H1 (cell line): ENCODE measurements at regions not wholly inside any gene's neighbourhood (a gene's known extent, or its start where the extent isn't known, plus 50 kb on each side); places are given as distances from the start of the nearest gene placed in this dataset.

Source experiments
- CTCF ChIA-PET: fragments of 300-600 bp; sonication (Branson Sonifier 250); formaldehyde crosslinking; loops from one replicate; lab custom pipeline; 2021; ENCODE audit not compliant: partially characterized antibody; lab: Charles Lee
- POLR2A ChIA-PET: fragments of 300-600 bp; sonication (Branson Sonifier 250); formaldehyde crosslinking; loops from one replicate; lab custom pipeline; 2021; ENCODE audit warnings: inconsistent platforms; ENCODE audit not compliant: partially characterized antibody; lab: Charles Lee
- DNase-seq, 2 experiments: peaks; one replicate each; pipeline versions ENCODE4 v3.0.0 to v3.0.0-alpha.2; 2010 to 2022; ENCODE audit warnings: low spot score in 2 of 2, low read depth in 1 of 2, mixed read lengths in 1 of 2
- FAIRE-seq: peaks from 2 replicates; lab custom pipeline; 2011; peaks lifted over from hg19 to GRCh38; lab: Jason Lieb, UNC
- H2AFZ ChIP-seq: 2 replicates; pipeline ENCODE4 v1.8.1; 2012; ENCODE audit warnings: low read length, inconsistent platforms
- H2AK5ac ChIP-seq: 2 replicates; pipeline ENCODE4 v1.6.1; 2013; ENCODE audit warnings: low read depth, low read length
- H2BK120ac ChIP-seq: replicated peaks from 2 replicates; pipeline ENCODE3; 2013; ENCODE audit warnings: low read depth, low read length, inconsistent platforms
- H2BK12ac ChIP-seq: 2 replicates; pipeline ENCODE4 v1.6.1; 2013; ENCODE audit warnings: low read depth, low read length
- H2BK15ac ChIP-seq: 2 replicates; pipeline ENCODE4 v1.6.1; 2013; ENCODE audit warnings: low read length
- H2BK20ac ChIP-seq: 2 replicates; pipeline ENCODE4 v1.6.1; 2013; ENCODE audit warnings: low read length
- H2BK5ac ChIP-seq: 2 replicates; pipeline ENCODE4 v1.6.1; 2013; ENCODE audit warnings: low read depth, low read length
- H3K14ac ChIP-seq: 2 replicates; pipeline ENCODE4 v1.6.1; 2013; ENCODE audit warnings: inconsistent platforms; ENCODE audit not compliant: insufficient read length
- H3K18ac ChIP-seq: 2 replicates; pipeline ENCODE4 v1.6.1; 2013; ENCODE audit warnings: low read length; ENCODE audit errors: extremely low read depth
- H3K23ac ChIP-seq: 2 replicates; pipeline ENCODE4 v1.6.1; 2013; ENCODE audit warnings: inconsistent platforms; ENCODE audit not compliant: insufficient read length
- H3K23me2 ChIP-seq: 2 replicates; pipeline ENCODE4 v1.6.1; 2013; ENCODE audit warnings: low read depth, low read length
- H3K27ac ChIP-seq: 2 replicates; pipeline ENCODE4 v1.6.1; 2011; ENCODE audit warnings: low read depth, low read length, inconsistent platforms
- H3K27me3 ChIP-seq, 4 experiments: replicated peaks in 1 of 4; 1 replicate in 1 of 4; 2 replicates in 3 of 4; pipeline versions ENCODE4 v1.6.1 to v1.8.1; 2011 to 2013; ENCODE audit warnings: low read length in 3 of 4, mild to moderate bottlenecking in 3 of 4, inconsistent platforms in 2 of 4, mixed read lengths in 2 of 4, moderate library complexity in 1 of 4; ENCODE audit not compliant: control insufficient read depth in 3 of 4, insufficient read depth in 3 of 4; ENCODE audit errors: extremely low read depth in 1 of 4
- H3K36me3 ChIP-seq, 4 experiments: 2 replicates each; pipeline versions ENCODE4 v1.6.1 to v1.8.1; 2011 to 2013; ENCODE audit warnings: mild to moderate bottlenecking in 4 of 4, low read length in 3 of 4, moderate library complexity in 2 of 4, control low read depth in 1 of 4, inconsistent platforms in 1 of 4; ENCODE audit not compliant: insufficient read depth in 4 of 4, control insufficient read depth in 2 of 4
- H3K4ac ChIP-seq: replicated peaks from 2 replicates; pipeline ENCODE3; 2013; ENCODE audit warnings: low read length, low read depth, mixed read lengths, inconsistent platforms; ENCODE audit not compliant: insufficient read length
- H3K4me1 ChIP-seq, 4 experiments: replicated peaks in 1 of 4; 1 replicate in 1 of 4; 2 replicates in 3 of 4; pipeline versions ENCODE4 v1.6.1 to v1.8.1; 2011 to 2013; ENCODE audit warnings: low read length in 3 of 4, inconsistent platforms in 2 of 4, mixed read lengths in 1 of 4; ENCODE audit not compliant: insufficient read depth in 4 of 4, control insufficient read depth in 3 of 4
- H3K4me2 ChIP-seq, 2 experiments: 2 replicates each; pipeline versions ENCODE4 v1.6.1 to v1.8.1; 2011 to 2013; ENCODE audit warnings: low read depth in 2 of 2, low read length in 2 of 2, control low read depth in 1 of 2, inconsistent platforms in 1 of 2, mild to moderate bottlenecking in 1 of 2; ENCODE audit not compliant: insufficient read depth in 1 of 2
- H3K4me3 ChIP-seq, 4 experiments: fragments of 200-600, 300-600 bp in 1 of 4; sonication (generic), shearing (Covaris generic), sonication (Bioruptor Twin) in 1 of 4; 2 replicates each; pipeline versions ENCODE4 v1.5.1 to v1.8.1; 2011 to 2016; ENCODE audit warnings: low read length in 4 of 4, low read depth in 3 of 4, control low read depth in 2 of 4, inconsistent platforms in 2 of 4, mild to moderate bottlenecking in 2 of 4, mixed read lengths in 1 of 4, moderate library complexity in 1 of 4; ENCODE audit not compliant: insufficient read depth in 2 of 4; ENCODE audit errors: extremely low read depth in 1 of 4
- H3K56ac ChIP-seq: replicated peaks from 2 replicates; pipeline ENCODE3; 2013; ENCODE audit warnings: low read depth, mild to moderate bottlenecking, mixed read lengths, low read length, inconsistent platforms; ENCODE audit not compliant: insufficient read length
- H3K79me1 ChIP-seq: 2 replicates; pipeline ENCODE4 v1.6.1; 2013; ENCODE audit warnings: low read depth, low read length, control low read depth
- H3K79me2 ChIP-seq, 2 experiments: 2 replicates each; pipeline versions ENCODE4 v1.6.1 to v1.8.1; 2012 to 2013; ENCODE audit warnings: low read length in 2 of 2, mild to moderate bottlenecking in 2 of 2, inconsistent platforms in 1 of 2; ENCODE audit not compliant: insufficient read depth in 2 of 2, control insufficient read depth in 1 of 2
- H3K9ac ChIP-seq, 4 experiments: replicated peaks in 1 of 4; 1 replicate in 1 of 4; 2 replicates in 3 of 4; pipeline versions ENCODE4 v1.6.1 to v1.8.1; 2011 to 2013; ENCODE audit warnings: low read depth in 3 of 4, low read length in 3 of 4, control low read depth in 2 of 4, mild to moderate bottlenecking in 2 of 4, moderate library complexity in 2 of 4, inconsistent platforms in 1 of 4; ENCODE audit errors: extremely low read depth in 1 of 4
- H3K9me3 ChIP-seq, 2 experiments: 2 replicates each; pipeline versions ENCODE4 v1.6.1 to v1.8.1; 2012 to 2013; ENCODE audit warnings: mild to moderate bottlenecking in 2 of 2, moderate library complexity in 2 of 2, control low read depth in 1 of 2, inconsistent platforms in 1 of 2, low read depth in 1 of 2, low read length in 1 of 2, mixed read lengths in 1 of 2; ENCODE audit not compliant: insufficient read depth in 2 of 2
- H4K20me1 ChIP-seq, 2 experiments: replicated peaks in 1 of 2; 2 replicates each; pipeline versions ENCODE3 to v1.8.1; 2011 to 2013; ENCODE audit warnings: inconsistent platforms in 2 of 2, low read length in 2 of 2, mild to moderate bottlenecking in 1 of 2; ENCODE audit not compliant: insufficient read depth in 2 of 2, control insufficient read depth in 1 of 2
- H4K5ac ChIP-seq: 2 replicates; pipeline ENCODE4 v1.6.1; 2013; ENCODE audit warnings: low read length, low read depth, mixed read lengths, inconsistent platforms; ENCODE audit not compliant: insufficient read length
- H4K8ac ChIP-seq: 2 replicates; pipeline ENCODE4 v1.8.0; 2013; ENCODE audit warnings: mild to moderate bottlenecking, moderate library complexity, low read length, inconsistent platforms; ENCODE audit not compliant: insufficient read depth; ENCODE audit errors: extremely low read depth
- H4K91ac ChIP-seq: replicated peaks from 2 replicates; pipeline ENCODE3; 2013; ENCODE audit warnings: low read length, mixed read lengths, inconsistent platforms; ENCODE audit not compliant: insufficient read length
- CHD1 ChIP-seq: IDR thresholded peaks from 2 replicates; pipeline ENCODE4 v1.6.1; 2012; ENCODE audit warnings: low read depth, low read length, improper control_type of control experiment
- CREB1 ChIP-seq: IDR thresholded peaks from 2 replicates; pipeline ENCODE4 v1.6.1; 2012; ENCODE audit warnings: inconsistent platforms
- EGR1 ChIP-seq: IDR thresholded peaks from 2 replicates; pipeline ENCODE4 v1.6.1; 2011; ENCODE audit warnings: low read depth, low read length, borderline replicate concordance
- GABPA ChIP-seq: IDR thresholded peaks from 2 replicates; pipeline ENCODE4 v1.6.1; 2011; ENCODE audit warnings: mild to moderate bottlenecking, low read length, moderate library complexity, borderline replicate concordance; ENCODE audit not compliant: insufficient read depth
- HDAC2 ChIP-seq, 2 experiments: fragments of 300-600 bp in 1 of 2; sonication (generic) in 1 of 2; IDR thresholded peaks; 2 replicates each; pipeline ENCODE4 v1.6.1; 2011 to 2012; ENCODE audit warnings: low read depth in 2 of 2, low read length in 2 of 2, mild to moderate bottlenecking in 2 of 2, moderate library complexity in 2 of 2, borderline replicate concordance in 1 of 2, inconsistent platforms in 1 of 2
- JUN ChIP-seq: IDR thresholded peaks from 2 replicates; pipeline ENCODE4 v1.6.1; 2011; ENCODE audit warnings: low read depth, mild to moderate bottlenecking, improper control_type of control experiment, low read length
- NRF1 ChIP-seq: IDR thresholded peaks from 2 replicates; pipeline ENCODE4 v1.6.1; 2011; ENCODE audit warnings: mild to moderate bottlenecking, low read depth, low read length, improper control_type of control experiment
- RBBP5 ChIP-seq: IDR thresholded peaks from 2 replicates; pipeline ENCODE4 v1.7.1; 2012; ENCODE audit warnings: low read depth, mild to moderate bottlenecking, inconsistent platforms, low read length, moderate library complexity, borderline replicate concordance
- SAP30 ChIP-seq: fragments of 300-600 bp; sonication (generic); IDR thresholded peaks from 2 replicates; pipeline ENCODE4 v1.7.1; 2012; ENCODE audit warnings: low read length, moderate library complexity, mild to moderate bottlenecking, inconsistent platforms; ENCODE audit not compliant: insufficient read depth, insufficient replicate concordance
- SIN3A ChIP-seq, 2 experiments: IDR thresholded peaks in 1 of 2; conservative IDR thresholded peaks in 1 of 2; 2 replicates each; pipeline ENCODE4 v1.6.1; 2011 to 2012; ENCODE audit warnings: low read length in 2 of 2, improper control_type of control experiment in 1 of 2, low read depth in 1 of 2, mild to moderate bottlenecking in 1 of 2
- SUZ12 ChIP-seq: fragments of 200-600 bp; sonication (generic); IDR thresholded peaks from 2 replicates; pipeline ENCODE4 v1.6.1; 2012; ENCODE audit warnings: mild to moderate bottlenecking, inconsistent platforms, low read length, moderate library complexity, mixed read lengths
- WGBS, 2 experiments: shearing (Covaris generic) in 1 of 2; methylation state at CpG; one replicate each; pipeline versions ENCODE4 v1.1.6 to v1.1.7; 2013 to 2015; ENCODE audit warnings: low lambda C conversion rate in 2 of 2, mixed read lengths in 2 of 2, inconsistent platforms in 1 of 2, low coverage in 1 of 2, missing lambda C conversion rate in 1 of 2; ENCODE audit not compliant: insufficient replicate concordance in 2 of 2, insufficient coverage in 1 of 2, insufficient read length in 1 of 2; ENCODE audit errors: extremely low coverage in 1 of 2, missing lambda C conversion rate in 1 of 2; 5-methylcytosine and 5-hydroxymethylcytosine counted together
- TF ChIP-seq, protein P1 (sequence below): IDR thresholded peaks from 2 replicates; pipeline ENCODE4 v1.6.1; 2011; ENCODE audit warnings: low read length, improper control_type of control experiment

GRCh38 chr5:113788141-113788655, 274.7 kb downstream of the YTHDC2 start:
- Histone ChIP-seq H3K14ac (no peak overlapping the region), H3K79me2 (no peaks in the 10 kb centered on the region), H4K20me1 (no peaks in the 10 kb centered on the region), H3K4me2 (no peak overlapping the region), H3K9ac (no peak overlapping the region), H2BK20ac (no peak overlapping the region), H3K23me2 (no peaks in the 10 kb centered on the region; the same call in 1 of the 2 replicates), H3K4me1 (no peaks in the 10 kb centered on the region), H3K18ac (no peak overlapping the region), H2BK120ac (no peak overlapping the region), H3K27me3 (no peaks in the 10 kb centered on the region), H4K5ac (no peak overlapping the region), H4K91ac (no peak overlapping the region), H4K8ac (no peak overlapping the region), H3K9me3 (no peaks in the 10 kb centered on the region), H3K27ac (no peak overlapping the region), H3K36me3 (no peaks in the 10 kb centered on the region), H2BK15ac (no peak overlapping the region), H3K56ac (no peak overlapping the region), H2BK5ac (no peak overlapping the region), H2BK12ac (no peak overlapping the region), H3K79me1 (no peaks in the 10 kb centered on the region), H3K4ac (no peak overlapping the region), H2AK5ac (no peak overlapping the region), H2AFZ (no peak overlapping the region), H3K23ac (no peak overlapping the region), H3K4me3 (no peak overlapping the region)
- CTCF ChIA-PET: interaction anchor here (0.5 to 1.9 kb wide), 7 partner anchors 13 to 1784 kb away, joined by 3 to 5 read pairs (median 3); no protein-coding TSS in a partner anchor
- POLR2A ChIA-PET: interaction anchor here (0.6 kb wide), 1 partner anchor 1463 kb away, joined by 3 read pairs; no protein-coding TSS in a partner anchor
- no peak for TF ChIP-seq CHD1
- TF ChIP-seq, protein P1, sequence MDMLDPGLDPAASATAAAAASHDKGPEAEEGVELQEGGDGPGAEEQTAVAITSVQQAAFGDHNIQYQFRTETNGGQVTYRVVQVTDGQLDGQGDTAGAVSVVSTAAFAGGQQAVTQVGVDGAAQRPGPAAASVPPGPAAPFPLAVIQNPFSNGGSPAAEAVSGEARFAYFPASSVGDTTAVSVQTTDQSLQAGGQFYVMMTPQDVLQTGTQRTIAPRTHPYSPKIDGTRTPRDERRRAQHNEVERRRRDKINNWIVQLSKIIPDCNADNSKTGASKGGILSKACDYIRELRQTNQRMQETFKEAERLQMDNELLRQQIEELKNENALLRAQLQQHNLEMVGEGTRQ: no peak
- TF ChIP-seq JUN: no peak
- TF ChIP-seq CREB1: no peak
- TF ChIP-seq HDAC2 (IDR thresholded peaks at IDR 0.05; ENCODE audit: borderline replicate concordance in 1 of 2, low read depth in 2 of 2, low read length in 2 of 2): no peak
- no peak for TF ChIP-seq GABPA
- TF ChIP-seq SIN3A (conservative IDR thresholded peaks at IDR 0.05 in 1 of 2, IDR thresholded peaks at IDR 0.05 in 1 of 2; ENCODE audit: low read depth in 1 of 2, low read length in 2 of 2): no peak
- TF ChIP-seq SUZ12: no peak
- TF ChIP-seq RBBP5: no peak
- no peak for TF ChIP-seq NRF1
- no peak for TF ChIP-seq EGR1
- TF ChIP-seq SAP30: no peak
- 87% methylated on average over 5 of the region's 5 CpGs; no CpG with 5 or more reads in 1 of the 2 experiments for WGBS, 2 experiments
- FAIRE-seq: no peak
- no peak for DNase-seq
